Esophagus muscularis mucosa (tissue), 4 donors: ENCODE measurements at regions not wholly inside any gene's neighbourhood (a gene's known extent, or its start where the extent isn't known, plus 50 kb on each side); places are given as distances from the start of the nearest gene placed in this dataset.
"Not testable (repeated sequence)": the region's sequence is repeated elsewhere in the genome, so short reads cannot be mapped to it uniquely, and the experiment has no call there.

Source experiments
- DNase-seq: peaks from one replicate; pipeline ENCODE4 v3.0.0-alpha.2; 2017; ENCODE audit errors: extremely low spot score
- H3K27ac ChIP-seq, 4 donors: fragments of 200-600 bp; sonication (generic); replicated peaks in 1 of 4; 1 replicate in 3 of 4; 2 replicates in 1 of 4; pipeline ENCODE4 v1.5.1; 2016 to 2019; ENCODE audit warnings: mild to moderate bottlenecking in 1 of 4
- H3K27me3 ChIP-seq, 4 donors: fragments of 200-600 bp; sonication (generic); one replicate each; pipeline versions ENCODE4 v1.5.1 to v1.6.0; 2016 to 2019
- H3K36me3 ChIP-seq, 4 donors: fragments of 200-600 bp; sonication (generic); one replicate each; pipeline ENCODE4 v1.5.1; 2016 to 2019
- H3K4me1 ChIP-seq, 4 donors: fragments of 200-600 bp; sonication (generic); one replicate each; pipeline ENCODE4 v1.5.1; 2016 to 2019
- H3K4me3 ChIP-seq, 4 donors: fragments of 200-600 bp; sonication (generic); 1 replicate in 2 of 4; 2 replicates in 2 of 4; pipeline ENCODE4 v1.5.1; 2016 to 2019; ENCODE audit warnings: mild to moderate bottlenecking in 4 of 4, moderate library complexity in 1 of 4
- H3K9me3 ChIP-seq, 4 donors: fragments of 200-600 bp; sonication (generic); 1 replicate in 3 of 4; 2 replicates in 1 of 4; pipeline ENCODE4 v1.5.1; 2016 to 2019
- CTCF ChIP-seq, 3 experiments: fragments of 200-600 bp in 2 of 3; fragments of 450-650 bp in 1 of 3; sonication (generic) in 2 of 3; IDR thresholded peaks; one replicate each; pipeline ENCODE4 v1.5.1; 2017 to 2019; ENCODE audit warnings: antibody characterized with exemption in 3 of 3, mild to moderate bottlenecking in 2 of 3, moderate library complexity in 1 of 3
- EP300 ChIP-seq: sonication (generic); formaldehyde crosslinking; IDR thresholded peaks from one replicate; pipeline ENCODE4 v1.6.1; 2017; ENCODE audit warnings: antibody characterized with exemption
- POLR2A ChIP-seq: fragments of 450-650 bp; IDR thresholded peaks from one replicate; pipeline ENCODE4 v1.6.1; 2017; ENCODE audit warnings: antibody characterized with exemption, moderate library complexity, mild to moderate bottlenecking, low read depth
- POLR2AphosphoS5 ChIP-seq, 2 donors: sonication (generic); formaldehyde crosslinking; IDR thresholded peaks; one replicate each; pipeline ENCODE4 v1.6.1; 2017; ENCODE audit warnings: antibody characterized with exemption in 2 of 2
- WGBS: methylation state at CpG from one replicate; pipeline ENCODE4 v1.1.5; 2018; 5-methylcytosine and 5-hydroxymethylcytosine counted together
- intact Hi-C: fragments of 100-400 bp; cut with DNase I; formaldehyde crosslinking; loops from one replicate; pipeline ENCODE4 v1.15.1; 2023

GRCh38 chr4:38294238-38294637, 334.0 kb downstream of the PTTG2 start:
- Histone ChIP-seq H3K36me3 (no peaks in the 10 kb centered on the region), H3K27me3 (no peaks in the 10 kb centered on the region), H3K27ac (no peak overlapping the region), H3K9me3 (peaks cover 0 to 23% (median 14%) of the 10 kb centered on the region in 4 donors), H3K4me1 (no peaks in the 10 kb centered on the region), H3K4me3 (no peak overlapping the region)
- WGBS, result 100% methylated on average over 1 of the region's 1 CpG
- no peak for TF ChIP-seq POLR2AphosphoS5 (IDR thresholded peaks at IDR 0.05)
- no peak for DNase-seq
- intact Hi-C loops, result no loop called here

- Histone ChIP-seq H3K4me3 (no peak overlapping the region), H3K27ac (no peak overlapping the region), H3K36me3 (no peaks in the 10 kb centered on the region), H3K4me1 (no peaks in the 10 kb centered on the region), H3K9me3 (peaks cover 0 to 27% (median 19%) of the 10 kb centered on the region in 4 donors), H3K27me3 (no peaks in the 10 kb centered on the region)
- no peak for DNase-seq
- 92% methylated on average over 3 of the region's 3 CpGs for WGBS
- intact Hi-C loops, result no loop called here
- TF ChIP-seq EP300 (no peak), CTCF (IDR thresholded peaks at IDR 0.05) (no peak), POLR2A (no peak), POLR2AphosphoS5 (IDR thresholded peaks at IDR 0.05) (no peak)
Measured at GRCh38 chr4:38297061-38297460, 336.9 kb downstream of the PTTG2 start.

DNA sequence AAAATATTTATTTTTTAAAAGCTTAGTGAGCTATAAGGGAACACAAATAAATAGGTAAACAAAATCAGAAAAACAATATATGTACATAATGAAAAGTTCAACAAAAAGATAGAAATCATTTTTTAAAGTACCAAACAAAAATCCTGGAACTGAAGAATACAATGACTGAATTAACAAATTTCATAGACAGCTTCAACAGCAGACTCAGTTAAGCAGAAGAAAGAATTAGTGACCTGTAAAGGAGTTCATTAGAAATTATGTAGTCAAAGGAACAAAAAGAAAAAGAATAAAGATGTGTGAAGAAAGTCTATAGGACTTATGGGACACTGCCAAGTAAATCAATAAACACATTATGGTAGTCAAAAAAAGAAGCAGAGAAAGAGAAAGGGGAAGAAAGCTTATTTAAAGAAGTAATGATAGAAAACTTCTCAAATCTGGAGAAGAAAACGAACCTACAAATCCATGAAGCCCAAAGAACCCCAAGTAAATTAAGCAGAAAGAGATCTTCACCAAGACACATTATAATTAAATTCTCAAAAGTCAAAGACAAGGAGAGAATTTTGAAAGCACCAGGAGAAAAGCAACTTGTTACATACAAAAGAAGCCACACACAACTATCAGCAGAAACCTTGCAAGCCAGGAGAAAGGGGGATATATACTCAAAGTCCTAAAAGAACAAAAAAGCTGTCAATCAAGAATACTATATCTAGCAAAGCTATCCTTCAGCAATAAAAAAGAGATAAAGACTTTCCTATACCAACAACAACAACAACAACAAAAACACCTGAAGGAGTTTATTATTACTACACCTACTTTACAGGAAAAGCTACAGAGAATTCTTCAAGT, 338.9 kb downstream of the PTTG2 start:
- 78% methylated on average over 1 of the region's 1 CpG for WGBS
- H3K36me3 ChIP-seq, result no peaks in the 10 kb centered on the region
- TF ChIP-seq CTCF (IDR thresholded peaks at IDR 0.05) (no peak), EP300 (no peak), POLR2A (no peak), POLR2AphosphoS5 (IDR thresholded peaks at IDR 0.05) (no peak)
- no peak overlapping the region for H3K27ac ChIP-seq
- H3K9me3 ChIP-seq, result peaks cover 0 to 27% (median 15%) of the 10 kb centered on the region in 4 donors
- no peak overlapping the region for H3K4me3 ChIP-seq
- H3K4me1 ChIP-seq, result no peaks in the 10 kb centered on the region
- intact Hi-C loops, result no loop called here
- H3K27me3 ChIP-seq, result no peaks in the 10 kb centered on the region
- DNase-seq, result no peak

GRCh38 chr4:38302910-38303309, 342.7 kb downstream of the PTTG2 start:
- intact Hi-C loops, result no loop called here
- no peak overlapping the region for H3K4me3 ChIP-seq
- peak; percentile 68 for DNase-seq
- H3K36me3 ChIP-seq, result no peaks in the 10 kb centered on the region
- no peaks in the 10 kb centered on the region for H3K27me3 ChIP-seq
- H3K27ac ChIP-seq, result no peak overlapping the region
- TF ChIP-seq POLR2A (no peak), EP300 (no peak), POLR2AphosphoS5 (IDR thresholded peaks at IDR 0.05) (no peak), CTCF (IDR thresholded peaks at IDR 0.05) (no peak)
- WGBS, result 96% methylated on average over 2 of the region's 2 CpGs
- no peaks in the 10 kb centered on the region for H3K4me1 ChIP-seq
- peaks cover 0 to 23% (median 14%) of the 10 kb centered on the region in 4 donors for H3K9me3 ChIP-seq

- H3K36me3 ChIP-seq, intact Hi-C loops, H3K4me1 ChIP-seq, H3K27ac ChIP-seq, H3K4me3 ChIP-seq, H3K9me3 ChIP-seq, H3K27me3 ChIP-seq: not testable (repeated sequence)
- WGBS, result 97% methylated on average over 4 of the region's 5 CpGs
- DNase-seq, result peak; percentile 57
Measured at GRCh38 chr4:38304460-38304859, 344.3 kb downstream of the PTTG2 start.
